ENCODE measurements at regions not wholly inside any gene's neighbourhood (a gene's known extent, or its start where the extent isn't known, plus 50 kb on each side); places are given as distances from the start of the nearest gene placed in this dataset.
"Not testable (repeated sequence)": the region's sequence is repeated elsewhere in the genome, so short reads cannot be mapped to it uniquely, and the experiment has no call there.

- not testable (repeated sequence) for DNase-seq (ENCODE audit: low read depth)
Observed at GRCh38 chr16:58878641-58879040, 144.5 kb upstream of the GOT2 start.

GRCh38 chr16:58866935-58867334 is 132.8 kb upstream of the GOT2 start:
- no peak for DNase-seq (ENCODE audit: low read depth)

- DNase-seq (ENCODE audit: low read depth) = no peak
Observed at GRCh38 chr16:58863761-58864160, 129.6 kb upstream of the GOT2 start.

- no peak for DNase-seq (ENCODE audit: low read depth)
Observed at GRCh38 chr16:58863042-58863441, 128.9 kb upstream of the GOT2 start.

GRCh38 chr16:58862334-58863021 is 128.4 kb upstream of the GOT2 start:
- DNase-seq (ENCODE audit: low read depth) = no peak

- DNase-seq (ENCODE audit: low read depth) = no peak
Observed at GRCh38 chr16:58859958-58860669, 126.0 kb upstream of the GOT2 start.

GRCh38 chr16:58858577-58858976 is 124.5 kb upstream of the GOT2 start:
- DNase-seq (ENCODE audit: low read depth) = not testable (repeated sequence)

- no peak for DNase-seq (ENCODE audit: low read depth)
Observed at GRCh38 chr16:58855291-58855863, 121.3 kb upstream of the GOT2 start.

GRCh38 chr16:58853854-58854791 is 120.0 kb upstream of the GOT2 start:
- DNase-seq (ENCODE audit: low read depth) = no peak

GRCh38 chr16:58850678-58851020 is 116.5 kb upstream of the GOT2 start:
- DNase-seq (ENCODE audit: low read depth) = no peak

- no peak for DNase-seq (ENCODE audit: low read depth)
Observed at GRCh38 chr16:58850019-58850677, 116.0 kb upstream of the GOT2 start.

GRCh38 chr16:58848662-58849002 is 114.5 kb upstream of the GOT2 start:
- DNase-seq (ENCODE audit: low read depth) = no peak

GRCh38 chr16:58847902-58848661 is 114.0 kb upstream of the GOT2 start:
- no peak for DNase-seq (ENCODE audit: low read depth)

- DNase-seq (ENCODE audit: low read depth) = not testable (repeated sequence)
Observed at GRCh38 chr16:58846226-58846625, 112.1 kb upstream of the GOT2 start.

- DNase-seq (ENCODE audit: low read depth) = no peak
Observed at GRCh38 chr16:58843675-58844074, 109.6 kb upstream of the GOT2 start.

GRCh38 chr16:58842746-58843145 is 108.6 kb upstream of the GOT2 start:
- DNase-seq (ENCODE audit: low read depth) = no peak

- DNase-seq (ENCODE audit: low read depth) = no peak
Observed at GRCh38 chr16:58842156-58842555, 108.0 kb upstream of the GOT2 start.

GRCh38 chr16:58837950-58838349 is 103.8 kb upstream of the GOT2 start:
- DNase-seq (ENCODE audit: low read depth) = no peak

- DNase-seq (ENCODE audit: low read depth) = no peak
Observed at GRCh38 chr16:58836427-58836826, 102.3 kb upstream of the GOT2 start.

GRCh38 chr16:58832386-58832895 is 98.3 kb upstream of the GOT2 start:
- DNase-seq (ENCODE audit: low read depth) = no peak

- no peak for DNase-seq (ENCODE audit: low read depth)
Observed at GRCh38 chr16:58831386-58831785, 97.3 kb upstream of the GOT2 start.

All from activated T-cell treated with anti-CD3 and anti-CD28 coated beads for 48 hours (primary cell).